ENCODE measurements at regions not wholly inside any gene's neighbourhood (a gene's known extent, or its start where the extent isn't known, plus 50 kb on each side); places are given as distances from the start of the nearest gene placed in this dataset.
A peak's percentile ranks its signal among the peaks of the same experiment; 100 is the strongest.

- DNase-seq = no peak
Observed at GRCh38 chr5:4243479-4244264, 648.0 kb downstream of the IRX1 start.

- DNase-seq = no peak
Observed at GRCh38 chr5:4244306-4244705, 648.7 kb downstream of the IRX1 start.

- no peak for DNase-seq
Observed at GRCh38 chr5:4245076-4245475, 649.4 kb downstream of the IRX1 start.

DNA sequence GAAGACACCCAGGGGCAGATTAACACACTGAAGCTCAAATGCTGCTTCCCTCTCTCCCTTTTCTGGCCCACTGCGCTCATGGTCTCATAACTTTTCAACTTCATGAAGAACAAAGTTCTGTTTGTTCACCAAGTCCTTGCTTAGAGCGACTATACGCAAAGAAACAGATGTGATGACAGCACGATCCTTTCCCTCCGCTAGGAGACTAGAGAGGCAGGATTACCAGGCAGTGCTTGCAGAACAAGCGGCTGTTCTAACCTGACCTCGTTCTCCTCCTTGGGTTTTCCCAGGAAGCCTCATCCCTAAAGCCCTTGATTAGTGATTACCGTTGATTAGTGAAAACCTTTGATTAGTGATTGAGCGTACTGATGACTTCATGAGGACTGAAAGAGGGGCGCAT, 649.9 kb downstream of the IRX1 start:
- DNase-seq = no peak

DNA sequence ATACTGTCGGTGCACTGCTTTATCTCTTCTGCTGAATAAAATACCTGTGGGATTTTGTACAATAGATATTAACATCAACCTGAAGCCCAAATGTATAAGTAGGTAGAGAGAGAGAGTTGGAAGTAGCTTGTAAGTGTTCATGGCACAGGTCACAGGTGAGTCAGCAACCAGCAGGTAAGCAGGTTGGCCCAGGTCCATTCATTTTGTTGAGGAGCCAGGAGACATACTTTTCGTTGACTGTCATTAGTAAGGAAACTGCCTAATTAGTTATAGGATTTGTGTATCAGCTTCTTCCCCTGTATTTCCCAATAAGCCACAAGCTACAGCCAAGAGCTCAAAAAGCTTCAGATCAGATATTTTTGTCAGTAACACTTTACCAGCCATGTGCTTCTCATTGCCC, 650.8 kb downstream of the IRX1 start:
- DNase-seq = no peak

DNA sequence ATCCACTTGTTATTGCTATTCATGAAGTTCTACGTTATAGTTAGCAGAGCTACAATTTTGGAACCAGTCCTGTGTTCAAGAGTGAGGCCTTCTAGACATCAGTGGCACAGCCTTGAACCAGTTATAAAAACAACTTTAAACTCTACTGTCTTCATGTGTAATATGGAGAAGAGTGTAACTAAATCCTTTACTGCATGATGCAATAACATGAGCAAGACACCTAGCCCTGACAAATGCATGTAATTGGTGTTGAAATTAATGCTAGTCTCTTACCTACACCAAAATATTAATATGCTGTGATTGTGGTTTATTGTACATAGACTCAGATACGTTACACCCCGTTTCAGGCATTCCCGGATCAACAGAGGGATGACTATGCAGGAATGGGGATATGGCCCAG, 654.6 kb downstream of the IRX1 start:
- no peak for DNase-seq

- DNase-seq = no peak
Observed at GRCh38 chr5:4252385-4252784, 656.8 kb downstream of the IRX1 start.

DNA sequence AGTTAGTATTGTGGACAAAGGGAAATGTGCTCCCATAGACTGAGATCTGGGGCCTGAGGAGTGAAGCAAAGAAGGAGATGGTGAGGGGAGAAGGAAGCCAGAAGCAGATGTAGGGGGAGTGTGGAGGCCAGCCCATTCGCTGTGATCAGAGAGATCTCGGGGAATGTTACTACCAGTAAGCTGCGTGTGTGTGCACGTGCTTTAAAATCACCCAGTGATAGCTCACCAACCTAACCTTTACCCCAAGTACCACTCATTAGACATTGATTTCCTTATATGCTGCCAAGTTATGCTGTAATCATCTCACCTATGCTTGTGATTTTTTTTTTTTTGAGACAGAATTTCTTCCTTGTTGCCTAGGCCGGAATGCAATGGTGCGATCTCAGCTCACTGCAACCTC, 659.1 kb downstream of the IRX1 start:
- DNase-seq = no peak

GRCh38 chr5:4255441-4255840, 659.8 kb downstream of the IRX1 start:
- DNase-seq = no peak

DNA sequence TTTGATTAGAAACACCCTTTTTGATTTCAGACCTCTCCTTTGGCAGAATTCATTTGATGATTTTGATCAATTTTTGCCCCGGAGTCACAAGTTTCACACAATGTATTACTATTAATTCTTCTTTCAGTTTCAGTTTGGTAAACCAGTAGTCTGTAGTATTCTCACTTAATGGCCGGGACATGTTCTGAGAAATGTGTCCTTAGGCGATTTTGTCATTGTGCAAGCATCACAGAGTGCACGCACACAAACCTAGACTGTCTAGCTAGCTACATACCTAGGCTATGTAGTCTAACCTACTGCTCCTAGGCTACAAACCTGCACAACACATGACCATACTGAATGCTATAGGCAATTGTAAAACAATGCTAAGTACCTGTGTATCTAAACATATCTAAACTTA, 662.5 kb downstream of the IRX1 start:
- no peak for DNase-seq

GRCh38 chr5:4271193-4271592, 675.6 kb downstream of the IRX1 start:
- no peak for DNase-seq

GRCh38 chr5:4275232-4275631, 679.6 kb downstream of the IRX1 start:
- DNase-seq = peak; percentile 42

DNA sequence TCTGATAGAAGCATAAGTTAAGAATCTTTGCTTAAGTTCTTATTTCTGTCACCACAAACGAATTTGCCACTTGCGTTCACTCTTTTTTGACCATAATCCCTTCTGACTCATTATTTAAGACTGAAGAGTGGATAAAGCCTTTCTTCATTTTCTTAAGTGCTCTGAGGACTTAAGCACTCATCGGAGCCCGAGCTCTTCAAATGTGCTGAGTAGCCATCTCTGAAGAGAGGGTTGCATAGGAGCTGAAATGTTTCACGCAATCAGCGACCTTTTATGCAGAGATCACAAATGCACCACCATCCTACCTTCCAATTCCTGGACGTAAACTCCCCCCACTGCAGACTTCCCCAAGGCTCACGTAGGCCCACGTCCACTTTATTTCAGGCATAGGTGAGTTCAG, 699.2 kb downstream of the IRX1 start:
- no peak for DNase-seq

GRCh38 chr5:4295663-4296339, 700.2 kb downstream of the IRX1 start:
- no peak for DNase-seq

GRCh38 chr5:4306057-4306456, 710.4 kb downstream of the IRX1 start:
- DNase-seq = no peak

GRCh38 chr5:4309026-4309425, 713.4 kb downstream of the IRX1 start:
- DNase-seq = no peak

DNA sequence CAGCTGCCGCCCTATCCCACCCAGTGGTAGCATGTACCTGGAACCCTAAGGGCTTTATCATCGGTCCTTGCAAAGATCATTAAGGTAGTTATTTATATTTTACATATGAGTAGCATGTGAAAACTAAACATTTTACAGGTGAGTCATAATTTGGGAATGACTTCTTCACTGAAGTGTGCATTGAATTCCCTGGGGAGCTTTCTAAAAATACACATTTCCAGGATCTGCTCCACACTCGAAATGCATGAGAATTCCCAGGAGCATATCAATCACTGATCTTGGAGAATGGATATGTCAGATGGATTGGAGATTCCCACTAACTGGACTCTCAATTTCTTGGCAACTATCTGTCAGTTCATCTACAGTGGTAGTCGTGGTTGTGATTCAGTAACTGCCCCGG, 717.5 kb downstream of the IRX1 start:
- DNase-seq = no peak

DNA sequence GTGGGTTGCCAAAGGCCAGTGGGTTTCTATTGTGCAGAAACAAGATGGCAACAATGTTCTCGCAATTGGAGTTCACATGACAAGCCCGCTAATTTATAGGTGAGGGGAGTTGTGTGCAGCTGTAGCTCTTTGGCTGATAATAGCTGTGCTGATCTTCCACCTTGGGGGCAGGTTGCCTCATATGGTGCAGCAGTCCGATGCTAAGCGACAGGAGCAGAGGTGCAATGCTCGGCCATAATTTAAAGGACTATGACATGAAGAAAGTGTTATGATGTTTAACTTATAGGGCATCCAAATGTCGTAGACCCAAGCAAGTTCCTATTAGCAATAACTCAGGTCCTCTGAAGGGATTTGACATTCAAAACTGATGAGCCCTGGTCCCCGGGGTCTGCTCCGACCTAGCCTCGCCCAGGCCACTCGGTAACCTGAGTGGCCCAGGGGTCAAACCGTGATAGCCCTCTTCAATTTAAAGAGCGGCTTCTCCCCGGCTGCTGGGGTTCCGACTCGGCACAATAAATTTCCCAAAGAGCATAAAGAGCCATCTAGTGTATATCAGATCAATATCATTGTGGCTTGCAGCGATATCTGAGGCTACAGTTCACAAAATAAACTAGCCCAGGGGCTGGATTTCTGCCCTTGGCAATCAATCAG, 724.0 kb downstream of the IRX1 start:
- DNase-seq = no peak

- no peak for DNase-seq
Observed at GRCh38 chr5:4330327-4330726, 734.7 kb downstream of the IRX1 start.

DNA sequence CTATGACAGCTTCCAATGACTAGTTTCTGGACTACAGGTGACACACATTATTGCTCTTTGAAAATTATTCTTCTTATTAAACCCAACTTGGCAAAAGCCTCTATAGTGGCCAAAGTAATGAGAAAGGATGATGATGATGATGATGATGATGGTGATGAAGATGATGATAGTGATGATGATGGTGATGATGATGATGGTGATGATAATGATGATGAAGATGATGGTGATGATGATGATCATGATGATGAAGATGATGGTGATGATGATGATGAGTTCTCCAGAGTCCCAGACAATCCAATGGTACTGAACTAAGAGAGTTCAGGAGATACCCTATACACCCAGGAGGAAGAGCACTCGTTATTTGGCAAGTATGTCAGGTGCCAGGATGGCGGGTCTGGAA, 739.4 kb downstream of the IRX1 start:
- no peak for DNase-seq

DNA sequence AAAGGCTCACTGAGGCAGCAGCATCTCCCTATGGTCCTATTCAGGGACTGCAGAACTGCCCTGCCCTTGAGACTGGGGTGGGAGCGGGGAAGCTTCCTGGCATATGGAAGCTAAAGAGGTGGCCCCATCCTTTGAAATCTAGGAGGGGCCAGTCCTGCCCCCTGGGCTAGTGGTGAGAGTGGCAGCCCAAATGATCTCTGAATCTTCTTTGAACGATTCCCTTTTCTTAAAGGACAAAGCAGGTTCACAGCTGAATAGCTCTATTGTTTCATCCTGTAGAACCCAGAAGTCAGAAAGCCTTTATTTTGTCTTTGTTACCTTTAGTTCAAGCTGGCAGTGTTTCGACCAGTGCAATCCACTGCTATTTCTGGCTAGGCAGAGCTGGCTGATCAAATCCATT, 741.9 kb downstream of the IRX1 start:
- no peak for DNase-seq

DNA sequence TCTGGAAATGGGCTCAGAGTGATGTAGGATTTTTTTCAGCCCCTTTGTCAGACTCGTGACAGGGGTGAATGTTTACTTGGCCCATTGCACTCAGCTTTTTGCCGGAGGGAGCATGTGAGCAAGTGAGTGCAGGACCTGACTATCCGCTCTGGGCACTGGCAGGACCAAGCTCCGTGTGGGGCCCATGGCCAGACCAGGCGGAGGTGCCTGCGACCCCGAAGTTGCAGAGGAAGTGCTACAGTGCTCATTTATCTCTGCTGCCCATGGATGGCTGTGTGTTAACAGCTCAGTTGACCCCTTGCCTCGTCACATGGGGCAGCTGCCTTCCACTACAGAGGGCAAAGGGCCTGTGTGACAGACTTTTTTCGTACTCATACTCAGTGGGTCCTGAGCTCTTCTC, 744.3 kb downstream of the IRX1 start:
- no peak for DNase-seq

- no peak for DNase-seq
Observed at GRCh38 chr5:4345850-4346249, 750.2 kb downstream of the IRX1 start.

GRCh38 chr5:4348423-4348822, 752.8 kb downstream of the IRX1 start:
- no peak for DNase-seq
